ENCODE measurements at regions not wholly inside any gene's neighbourhood (a gene's known extent, or its start where the extent isn't known, plus 50 kb on each side); places are given as distances from the start of the nearest gene placed in this dataset.

DNA sequence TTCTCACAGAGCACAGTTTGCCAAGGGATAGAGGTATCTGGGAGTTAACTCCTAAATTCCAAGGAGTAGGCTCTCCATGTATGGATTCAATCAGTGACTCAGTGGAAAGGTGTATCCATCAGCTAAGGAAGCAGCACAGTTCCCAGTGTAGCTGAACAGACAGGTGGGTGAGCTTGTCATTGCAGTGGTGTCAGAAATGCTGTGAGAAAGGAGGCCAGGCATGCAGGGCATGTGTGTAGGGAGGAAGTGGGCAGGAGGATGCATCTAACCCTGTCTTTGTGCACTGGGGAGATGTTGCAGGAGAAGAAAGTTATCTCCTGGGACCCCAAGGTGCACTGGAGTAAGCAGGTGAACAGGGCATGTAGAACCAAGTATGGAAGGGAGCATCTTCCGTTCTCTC is 539.0 kb downstream of the VRK1 start:
- no peak overlapping the region for H3K9ac ChIP-seq (ENCODE audit: insufficient read length, low read depth)
- no peaks in the 10 kb centered on the region for H3K36me3 ChIP-seq (ENCODE audit: insufficient read depth, insufficient read length, low read length)
- H3K4me3 ChIP-seq (ENCODE audit: insufficient read length, low read depth), result no peak overlapping the region
- peaks cover 1% of the 10 kb centered on the region for H3K4me1 ChIP-seq (ENCODE audit: insufficient read depth, insufficient read length)
- no peak for TF ChIP-seq ZNF274 (IDR thresholded peaks at IDR 0.05; ENCODE audit: low read depth, low read length)
- no peak for DNase-seq (ENCODE audit: low read depth, low spot score)
- H3K9me3 ChIP-seq (ENCODE audit: insufficient read depth, low read length), result peaks cover 13% of the 10 kb centered on the region
- H3K27me3 ChIP-seq (ENCODE audit: insufficient read depth, insufficient read length), result no peaks in the 10 kb centered on the region

DNA sequence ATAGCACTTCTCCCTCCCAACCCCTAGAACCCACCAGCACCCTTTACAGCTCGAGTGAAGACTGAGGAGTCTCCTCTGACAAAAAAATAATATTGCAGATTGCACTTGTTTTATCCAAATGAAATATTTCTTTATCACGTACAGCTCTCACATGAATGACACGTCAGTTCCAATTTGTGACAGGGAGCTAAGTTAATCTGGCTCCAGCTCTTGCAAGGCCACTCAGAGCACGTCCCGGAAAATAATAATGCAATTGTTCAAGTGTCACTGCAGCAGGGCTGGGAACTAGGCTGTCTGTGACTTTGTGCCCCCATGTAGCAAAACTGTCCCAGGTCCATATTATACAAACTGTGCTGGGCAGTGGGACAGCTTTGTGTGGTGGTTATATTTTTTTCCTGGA is 539.6 kb downstream of the VRK1 start:
- no peak for TF ChIP-seq ZNF274 (IDR thresholded peaks at IDR 0.05; ENCODE audit: low read depth, low read length)

DNA sequence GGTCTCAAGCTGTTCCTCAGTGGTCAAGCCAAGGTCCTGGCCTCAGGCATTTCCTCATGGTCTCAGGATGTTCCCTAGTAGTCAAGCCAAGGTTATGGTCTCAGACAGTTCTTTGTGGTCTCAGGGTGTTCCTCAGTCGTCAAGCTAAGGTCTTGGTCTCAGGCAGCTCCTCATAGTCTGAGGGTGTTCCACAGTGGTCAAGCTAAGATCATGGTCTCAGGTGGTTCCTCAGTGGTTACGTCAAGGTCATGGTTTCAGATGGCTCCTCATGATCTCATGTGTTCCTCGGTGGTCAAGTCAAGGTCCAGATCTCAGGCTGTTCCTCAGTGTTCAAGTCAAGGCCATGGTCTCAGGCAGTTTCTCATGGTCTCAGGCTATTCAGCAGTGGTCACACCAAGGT is 540.1 kb downstream of the VRK1 start:
- H3K9ac ChIP-seq (ENCODE audit: insufficient read length, low read depth), result no peak overlapping the region
- no peaks in the 10 kb centered on the region for H3K27me3 ChIP-seq (ENCODE audit: insufficient read depth, insufficient read length)
- DNase-seq (ENCODE audit: low read depth, low spot score), result no peak
- H3K9me3 ChIP-seq (ENCODE audit: insufficient read depth, low read length), result peaks cover 13% of the 10 kb centered on the region
- H3K4me1 ChIP-seq (ENCODE audit: insufficient read depth, insufficient read length), result no peaks in the 10 kb centered on the region
- TF ChIP-seq ZNF274 (IDR thresholded peaks at IDR 0.05; ENCODE audit: low read depth, low read length) (no peak), YY1 (IDR thresholded peaks at IDR 0.05; ENCODE audit: insufficient read depth, insufficient read length) (no peak), SUZ12 (IDR thresholded peaks at IDR 0.05; ENCODE audit: extremely low read depth, insufficient read depth, insufficient read length) (no peak)
- no peaks in the 10 kb centered on the region for H3K36me3 ChIP-seq (ENCODE audit: insufficient read depth, insufficient read length, low read length)
- no peak overlapping the region for H3K4me3 ChIP-seq (ENCODE audit: insufficient read length, low read depth)

More for the DNA sequence above, 539.6 kb downstream of the VRK1 start:
- no peaks in the 10 kb centered on the region for H3K4me1 ChIP-seq (ENCODE audit: insufficient read depth, insufficient read length)
- peaks cover 13% of the 10 kb centered on the region for H3K9me3 ChIP-seq (ENCODE audit: insufficient read depth, low read length)
- no peaks in the 10 kb centered on the region for H3K27me3 ChIP-seq (ENCODE audit: insufficient read depth, insufficient read length)
- H3K4me3 ChIP-seq (ENCODE audit: insufficient read length, low read depth), result no peak overlapping the region
- DNase-seq (ENCODE audit: low read depth, low spot score), result no peak
- no peaks in the 10 kb centered on the region for H3K36me3 ChIP-seq (ENCODE audit: insufficient read depth, insufficient read length, low read length)
- no peak overlapping the region for H3K9ac ChIP-seq (ENCODE audit: insufficient read length, low read depth)

DNA sequence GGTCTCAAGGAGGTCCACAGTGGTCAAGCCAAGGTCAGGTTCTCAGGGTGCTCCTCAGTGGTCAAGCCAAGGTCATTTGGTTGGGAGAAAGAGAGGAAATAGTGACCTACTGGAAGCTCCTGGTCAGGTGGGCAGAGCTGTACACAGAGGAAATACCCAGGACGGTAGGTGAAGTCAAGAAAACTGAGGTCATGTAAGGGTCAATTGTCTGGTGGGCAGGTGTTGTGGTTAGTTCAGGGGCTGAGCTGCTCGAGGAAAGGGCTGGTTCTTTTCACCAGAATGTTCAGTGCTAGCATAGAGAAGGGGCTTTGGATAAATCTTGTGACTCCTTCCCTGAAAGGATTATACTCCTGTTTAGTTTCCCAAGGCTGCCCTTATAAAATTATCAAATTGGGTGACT is 540.5 kb downstream of the VRK1 start:
- H3K9ac ChIP-seq (ENCODE audit: insufficient read length, low read depth), result no peak overlapping the region
- H3K4me3 ChIP-seq (ENCODE audit: insufficient read length, low read depth), result no peak overlapping the region
- peaks cover 13% of the 10 kb centered on the region for H3K9me3 ChIP-seq (ENCODE audit: insufficient read depth, low read length)
- no peak for DNase-seq (ENCODE audit: low read depth, low spot score)
- no peaks in the 10 kb centered on the region for H3K27me3 ChIP-seq (ENCODE audit: insufficient read depth, insufficient read length)
- H3K36me3 ChIP-seq (ENCODE audit: insufficient read depth, insufficient read length, low read length), result no peaks in the 10 kb centered on the region
- no peak for TF ChIP-seq ZNF274 (IDR thresholded peaks at IDR 0.05; ENCODE audit: low read depth, low read length)
- TF ChIP-seq YY1 (IDR thresholded peaks at IDR 0.05; ENCODE audit: insufficient read depth, insufficient read length), result no peak
- TF ChIP-seq SUZ12 (IDR thresholded peaks at IDR 0.05; ENCODE audit: extremely low read depth, insufficient read depth, insufficient read length), result no peak
- H3K4me1 ChIP-seq (ENCODE audit: insufficient read depth, insufficient read length), result no peaks in the 10 kb centered on the region

DNA sequence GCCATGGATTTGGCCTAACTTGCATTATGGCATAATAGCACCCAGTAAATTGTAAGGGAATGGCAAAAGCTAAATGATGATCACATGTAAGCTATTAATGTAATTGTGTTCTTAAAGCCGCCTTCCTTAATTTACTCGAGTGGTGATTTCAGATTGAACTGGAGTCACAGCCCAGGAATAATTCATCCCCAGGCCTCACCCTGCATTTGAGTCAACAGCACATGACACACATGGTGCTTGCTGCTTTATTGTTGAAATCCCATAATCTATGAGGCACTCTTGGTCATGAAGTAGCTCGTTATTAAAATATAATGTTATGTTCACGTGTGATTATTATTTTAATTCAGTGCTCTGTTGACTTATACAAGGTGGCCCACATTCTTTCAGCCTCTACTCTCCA is 547.5 kb downstream of the VRK1 start:
- no peaks in the 10 kb centered on the region for H3K4me1 ChIP-seq (ENCODE audit: insufficient read depth, insufficient read length)
- H3K27me3 ChIP-seq (ENCODE audit: insufficient read depth, insufficient read length), result no peaks in the 10 kb centered on the region
- no peak for DNase-seq (ENCODE audit: low read depth, low spot score)
- TF ChIP-seq SUZ12 (IDR thresholded peaks at IDR 0.05; ENCODE audit: extremely low read depth, insufficient read depth, insufficient read length), result no peak
- H3K4me3 ChIP-seq (ENCODE audit: insufficient read length, low read depth), result no peak overlapping the region
- no peaks in the 10 kb centered on the region for H3K36me3 ChIP-seq (ENCODE audit: insufficient read depth, insufficient read length, low read length)
- H3K9me3 ChIP-seq (ENCODE audit: insufficient read depth, low read length), result peaks cover 10% of the 10 kb centered on the region
- no peak overlapping the region for H3K9ac ChIP-seq (ENCODE audit: insufficient read length, low read depth)

DNA sequence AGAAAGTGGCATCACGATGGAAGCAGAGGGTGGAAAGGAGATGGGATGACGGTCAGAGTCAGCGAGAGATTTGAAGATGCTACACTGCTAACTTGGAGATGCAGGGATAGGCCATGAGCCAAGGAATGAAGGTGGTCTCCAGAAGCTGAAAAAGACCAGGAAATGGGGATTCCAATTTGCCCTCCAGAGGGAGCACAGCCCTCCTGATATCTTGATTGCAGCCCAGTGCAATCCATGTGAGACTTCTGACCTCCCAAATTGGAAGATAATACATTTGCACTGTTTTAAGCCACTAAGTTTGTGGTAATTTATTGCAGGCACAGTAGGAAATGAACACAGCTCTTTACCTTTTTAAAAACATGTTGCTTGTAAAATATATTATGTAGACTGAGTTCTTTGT is 549.5 kb downstream of the VRK1 start:
- DNase-seq (ENCODE audit: low read depth, low spot score), result no peak
- H3K9me3 ChIP-seq (ENCODE audit: insufficient read depth, low read length), result no peaks in the 10 kb centered on the region; the same call in 1 of the 2 replicates
- no peak for TF ChIP-seq YY1 (IDR thresholded peaks at IDR 0.05; ENCODE audit: insufficient read depth, insufficient read length)
- no peak for TF ChIP-seq SUZ12 (IDR thresholded peaks at IDR 0.05; ENCODE audit: extremely low read depth, insufficient read depth, insufficient read length)
- no peak for TF ChIP-seq ZNF274 (IDR thresholded peaks at IDR 0.05; ENCODE audit: low read depth, low read length)
- H3K4me1 ChIP-seq (ENCODE audit: insufficient read depth, insufficient read length), result no peaks in the 10 kb centered on the region
- H3K9ac ChIP-seq (ENCODE audit: insufficient read length, low read depth), result no peak overlapping the region
- no peaks in the 10 kb centered on the region for H3K27me3 ChIP-seq (ENCODE audit: insufficient read depth, insufficient read length)
- H3K36me3 ChIP-seq (ENCODE audit: insufficient read depth, insufficient read length, low read length), result no peaks in the 10 kb centered on the region
- H3K4me3 ChIP-seq (ENCODE audit: insufficient read length, low read depth), result no peak overlapping the region

DNA sequence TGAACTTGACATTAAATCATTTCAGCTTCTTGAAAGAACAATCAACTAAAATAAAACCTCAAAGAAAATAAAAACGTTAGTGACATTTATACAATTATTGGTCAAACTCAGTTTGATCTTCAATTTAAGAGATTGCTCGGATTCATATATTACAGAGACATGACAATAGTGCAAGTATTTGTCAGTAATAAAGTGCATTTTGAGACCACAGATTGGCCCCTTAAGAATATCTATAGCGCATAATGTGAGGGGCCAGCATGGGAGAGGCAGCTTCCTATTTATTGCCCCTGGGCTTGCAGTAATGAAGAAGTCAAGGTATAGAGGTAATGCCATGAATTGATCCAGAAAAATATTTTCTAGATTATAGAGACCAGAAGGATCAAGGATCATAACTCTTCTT is 552.3 kb downstream of the VRK1 start:
- Histone ChIP-seq H3K36me3 (ENCODE audit: insufficient read depth, insufficient read length, low read length) (no peaks in the 10 kb centered on the region), H3K9ac (ENCODE audit: insufficient read length, low read depth) (no peak overlapping the region), H3K9me3 (ENCODE audit: insufficient read depth, low read length) (no peaks in the 10 kb centered on the region; the same call in 1 of the 2 replicates), H3K27me3 (ENCODE audit: insufficient read depth, insufficient read length) (no peaks in the 10 kb centered on the region), H3K4me3 (ENCODE audit: insufficient read length, low read depth) (no peak overlapping the region), H3K4me1 (ENCODE audit: insufficient read depth, insufficient read length) (no peaks in the 10 kb centered on the region)
- no peak for TF ChIP-seq ZNF274 (IDR thresholded peaks at IDR 0.05; ENCODE audit: low read depth, low read length)
- no peak for TF ChIP-seq YY1 (IDR thresholded peaks at IDR 0.05; ENCODE audit: insufficient read depth, insufficient read length)
- no peak for TF ChIP-seq SUZ12 (IDR thresholded peaks at IDR 0.05; ENCODE audit: extremely low read depth, insufficient read depth, insufficient read length)
- no peak for DNase-seq (ENCODE audit: low read depth, low spot score)

DNA sequence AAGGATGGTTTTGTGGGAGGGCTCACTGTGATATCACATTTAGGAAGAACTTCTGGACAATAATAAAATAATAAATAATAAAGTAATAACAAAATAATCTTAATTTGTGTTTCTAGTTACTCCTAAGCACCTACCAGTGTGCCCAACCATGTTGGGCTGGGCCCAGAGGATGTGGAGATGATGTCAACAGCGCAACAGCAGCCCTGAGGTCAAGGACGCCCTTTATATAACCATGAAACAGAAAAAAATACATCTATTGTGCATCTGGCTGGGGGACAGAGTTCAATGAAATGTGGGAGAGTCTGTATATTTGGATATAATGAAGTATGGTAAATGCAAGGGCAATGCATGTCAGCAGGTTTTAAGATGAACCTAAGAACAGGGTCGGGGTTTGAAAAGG is 552.8 kb downstream of the VRK1 start:
- no peaks in the 10 kb centered on the region for H3K4me1 ChIP-seq (ENCODE audit: insufficient read depth, insufficient read length)
- no peak for DNase-seq (ENCODE audit: low read depth, low spot score)
- H3K9ac ChIP-seq (ENCODE audit: insufficient read length, low read depth), result no peak overlapping the region
- no peaks in the 10 kb centered on the region for H3K36me3 ChIP-seq (ENCODE audit: insufficient read depth, insufficient read length, low read length)
- no peaks in the 10 kb centered on the region; the same call in 1 of the 2 replicates for H3K9me3 ChIP-seq (ENCODE audit: insufficient read depth, low read length)
- H3K27me3 ChIP-seq (ENCODE audit: insufficient read depth, insufficient read length), result no peaks in the 10 kb centered on the region
- no peak overlapping the region for H3K4me3 ChIP-seq (ENCODE audit: insufficient read length, low read depth)
- TF ChIP-seq YY1 (IDR thresholded peaks at IDR 0.05; ENCODE audit: insufficient read depth, insufficient read length) (no peak), SUZ12 (IDR thresholded peaks at IDR 0.05; ENCODE audit: extremely low read depth, insufficient read depth, insufficient read length) (no peak), ZNF274 (IDR thresholded peaks at IDR 0.05; ENCODE audit: low read depth, low read length) (no peak)
